HEK293 (cell line): ENCODE measurements at regions not wholly inside any gene's neighbourhood (a gene's known extent, or its start where the extent isn't known, plus 50 kb on each side); places are given as distances from the start of the nearest gene placed in this dataset.

Source experiments
- KLF16 ChIP-seq: fragments of 450-650 bp; formaldehyde crosslinking; IDR thresholded peaks from 2 replicates; pipeline ENCODE4 v1.5.1; 2017; ENCODE audit warnings: missing biosample characterization, missing genetic modification characterization
- SALL2 ChIP-seq: fragments of 450-650 bp; formaldehyde crosslinking; IDR thresholded peaks from 2 replicates; pipeline ENCODE4 v1.5.0; 2017; ENCODE audit warnings: missing biosample characterization, mild to moderate bottlenecking, missing genetic modification characterization, borderline replicate concordance
- SP2 ChIP-seq: fragments of 450-650 bp; formaldehyde crosslinking; IDR thresholded peaks from 2 replicates; pipeline ENCODE4 v1.5.1; 2016; ENCODE audit warnings: missing biosample characterization, missing genetic modification characterization
- ZBTB48 ChIP-seq: fragments of 450-650 bp; formaldehyde crosslinking; IDR thresholded peaks from 2 replicates; pipeline ENCODE4 v1.5.1; 2016; ENCODE audit warnings: missing biosample characterization, missing genetic modification characterization
- ZNF175 ChIP-seq: fragments of 450-650 bp; formaldehyde crosslinking; IDR thresholded peaks from 2 replicates; pipeline ENCODE4 v1.5.1; 2016; ENCODE audit warnings: missing biosample characterization, missing genetic modification characterization
- ZNF211 ChIP-seq: fragments of 450-650 bp; formaldehyde crosslinking; IDR thresholded peaks from 2 replicates; pipeline ENCODE4 v1.5.1; 2016; ENCODE audit warnings: low read depth, missing biosample characterization, missing genetic modification characterization
- ZNF404 ChIP-seq: fragments of 450-650 bp; formaldehyde crosslinking; IDR thresholded peaks from 2 replicates; pipeline ENCODE4 v1.5.1; 2017; ENCODE audit warnings: missing biosample characterization, missing genetic modification characterization
- ZNF76 ChIP-seq: fragments of 450-650 bp; formaldehyde crosslinking; IDR thresholded peaks from 2 replicates; pipeline ENCODE4; 2016; ENCODE audit warnings: low read depth, missing biosample characterization, missing genetic modification characterization, borderline replicate concordance
- TF ChIP-seq, protein P1 (sequence below): fragments of 450-650 bp; formaldehyde crosslinking; IDR thresholded peaks from 2 replicates; pipeline ENCODE4 v1.5.1; 2016; ENCODE audit warnings: missing biosample characterization, missing genetic modification characterization
- TF ChIP-seq, protein P2 (sequence below): fragments of 450-650 bp; IDR thresholded peaks from 2 replicates; pipeline ENCODE4 v1.5.1; 2018; ENCODE audit warnings: missing biosample characterization, missing genetic modification characterization
- TF ChIP-seq, protein P3 (sequence below): fragments of 450-650 bp; formaldehyde crosslinking; IDR thresholded peaks from 2 replicates; pipeline ENCODE4 v1.5.1; 2016; ENCODE audit warnings: missing biosample characterization, missing genetic modification characterization, low read depth
- TF ChIP-seq, protein P4 (sequence below): fragments of 450-650 bp; formaldehyde crosslinking; IDR thresholded peaks from 2 replicates; pipeline ENCODE4 v1.5.1; 2016; ENCODE audit warnings: missing biosample characterization, missing genetic modification characterization

DNA sequence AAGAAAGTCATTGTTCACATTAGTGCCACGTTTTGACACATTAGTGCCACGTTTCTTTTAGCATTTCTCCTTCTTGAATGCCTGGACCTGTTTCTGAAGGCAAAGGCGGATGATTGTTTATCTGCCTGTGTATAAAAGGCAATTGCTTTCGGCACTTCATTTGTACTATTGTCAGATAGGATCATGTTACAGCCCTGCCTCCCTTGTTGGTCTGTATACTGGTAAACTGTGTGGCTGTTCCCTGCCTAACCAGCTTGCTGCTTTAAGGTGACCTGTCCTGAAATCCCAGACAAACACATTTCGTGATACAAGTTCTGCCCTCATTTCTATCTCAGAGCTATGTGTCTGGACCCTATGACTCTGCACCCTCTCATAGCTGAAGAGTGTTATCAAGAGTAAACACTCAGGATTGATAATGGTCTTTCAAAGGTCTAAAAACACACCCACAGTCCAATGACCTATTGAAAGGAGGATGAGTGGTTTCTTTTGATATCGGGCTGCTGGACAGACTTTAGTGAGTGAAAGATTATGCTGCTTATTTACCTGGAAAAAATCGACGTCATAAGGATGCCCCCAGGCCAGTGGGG lies 276.3 kb upstream of the MCTP2 start:
- no peak for TF ChIP-seq ZBTB48 (tag by site-specific recombination)
- TF ChIP-seq KLF16 (tag by site-specific recombination) = no peak
- TF ChIP-seq, protein P1, sequence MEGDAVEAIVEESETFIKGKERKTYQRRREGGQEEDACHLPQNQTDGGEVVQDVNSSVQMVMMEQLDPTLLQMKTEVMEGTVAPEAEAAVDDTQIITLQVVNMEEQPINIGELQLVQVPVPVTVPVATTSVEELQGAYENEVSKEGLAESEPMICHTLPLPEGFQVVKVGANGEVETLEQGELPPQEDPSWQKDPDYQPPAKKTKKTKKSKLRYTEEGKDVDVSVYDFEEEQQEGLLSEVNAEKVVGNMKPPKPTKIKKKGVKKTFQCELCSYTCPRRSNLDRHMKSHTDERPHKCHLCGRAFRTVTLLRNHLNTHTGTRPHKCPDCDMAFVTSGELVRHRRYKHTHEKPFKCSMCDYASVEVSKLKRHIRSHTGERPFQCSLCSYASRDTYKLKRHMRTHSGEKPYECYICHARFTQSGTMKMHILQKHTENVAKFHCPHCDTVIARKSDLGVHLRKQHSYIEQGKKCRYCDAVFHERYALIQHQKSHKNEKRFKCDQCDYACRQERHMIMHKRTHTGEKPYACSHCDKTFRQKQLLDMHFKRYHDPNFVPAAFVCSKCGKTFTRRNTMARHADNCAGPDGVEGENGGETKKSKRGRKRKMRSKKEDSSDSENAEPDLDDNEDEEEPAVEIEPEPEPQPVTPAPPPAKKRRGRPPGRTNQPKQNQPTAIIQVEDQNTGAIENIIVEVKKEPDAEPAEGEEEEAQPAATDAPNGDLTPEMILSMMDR = no peak
- TF ChIP-seq, protein P2, sequence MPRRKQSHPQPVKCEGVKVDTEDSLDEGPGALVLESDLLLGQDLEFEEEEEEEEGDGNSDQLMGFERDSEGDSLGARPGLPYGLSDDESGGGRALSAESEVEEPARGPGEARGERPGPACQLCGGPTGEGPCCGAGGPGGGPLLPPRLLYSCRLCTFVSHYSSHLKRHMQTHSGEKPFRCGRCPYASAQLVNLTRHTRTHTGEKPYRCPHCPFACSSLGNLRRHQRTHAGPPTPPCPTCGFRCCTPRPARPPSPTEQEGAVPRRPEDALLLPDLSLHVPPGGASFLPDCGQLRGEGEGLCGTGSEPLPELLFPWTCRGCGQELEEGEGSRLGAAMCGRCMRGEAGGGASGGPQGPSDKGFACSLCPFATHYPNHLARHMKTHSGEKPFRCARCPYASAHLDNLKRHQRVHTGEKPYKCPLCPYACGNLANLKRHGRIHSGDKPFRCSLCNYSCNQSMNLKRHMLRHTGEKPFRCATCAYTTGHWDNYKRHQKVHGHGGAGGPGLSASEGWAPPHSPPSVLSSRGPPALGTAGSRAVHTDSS (tag by site-specific recombination) = no peak
- TF ChIP-seq ZNF211 (tag by site-specific recombination) = no peak
- TF ChIP-seq, protein P3, sequence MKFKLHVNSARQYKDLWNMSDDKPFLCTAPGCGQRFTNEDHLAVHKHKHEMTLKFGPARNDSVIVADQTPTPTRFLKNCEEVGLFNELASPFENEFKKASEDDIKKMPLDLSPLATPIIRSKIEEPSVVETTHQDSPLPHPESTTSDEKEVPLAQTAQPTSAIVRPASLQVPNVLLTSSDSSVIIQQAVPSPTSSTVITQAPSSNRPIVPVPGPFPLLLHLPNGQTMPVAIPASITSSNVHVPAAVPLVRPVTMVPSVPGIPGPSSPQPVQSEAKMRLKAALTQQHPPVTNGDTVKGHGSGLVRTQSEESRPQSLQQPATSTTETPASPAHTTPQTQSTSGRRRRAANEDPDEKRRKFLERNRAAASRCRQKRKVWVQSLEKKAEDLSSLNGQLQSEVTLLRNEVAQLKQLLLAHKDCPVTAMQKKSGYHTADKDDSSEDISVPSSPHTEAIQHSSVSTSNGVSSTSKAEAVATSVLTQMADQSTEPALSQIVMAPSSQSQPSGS (tag by site-specific recombination) = no peak
- no peak for TF ChIP-seq ZNF76
- no peak for TF ChIP-seq SALL2 (tag by site-specific recombination)
- no peak for TF ChIP-seq SP2
- TF ChIP-seq, protein P4, sequence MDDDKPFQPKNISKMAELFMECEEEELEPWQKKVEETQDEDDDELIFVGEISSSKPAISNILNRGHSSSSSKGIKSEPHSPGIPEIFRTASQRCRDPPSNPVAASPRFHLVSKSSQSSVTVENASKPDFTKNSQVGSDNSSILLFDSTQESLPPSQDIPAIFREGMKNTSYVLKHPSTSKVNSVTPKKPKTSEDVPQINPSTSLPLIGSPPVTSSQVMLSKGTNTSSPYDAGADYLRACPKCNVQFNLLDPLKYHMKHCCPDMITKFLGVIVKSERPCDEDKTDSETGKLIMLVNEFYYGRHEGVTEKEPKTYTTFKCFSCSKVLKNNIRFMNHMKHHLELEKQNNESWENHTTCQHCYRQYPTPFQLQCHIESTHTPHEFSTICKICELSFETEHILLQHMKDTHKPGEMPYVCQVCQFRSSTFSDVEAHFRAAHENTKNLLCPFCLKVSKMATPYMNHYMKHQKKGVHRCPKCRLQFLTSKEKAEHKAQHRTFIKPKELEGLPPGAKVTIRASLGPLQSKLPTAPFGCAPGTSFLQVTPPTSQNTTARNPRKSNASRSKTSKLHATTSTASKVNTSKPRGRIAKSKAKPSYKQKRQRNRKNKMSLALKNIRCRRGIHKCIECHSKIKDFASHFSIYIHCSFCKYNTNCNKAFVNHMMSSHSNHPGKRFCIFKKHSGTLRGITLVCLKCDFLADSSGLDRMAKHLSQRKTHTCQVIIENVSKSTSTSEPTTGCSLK (tag by site-specific recombination) = no peak
- no peak for TF ChIP-seq ZNF404
- no peak for TF ChIP-seq ZNF175 (tag by site-specific recombination)
